Stimulated activated naive CD4-positive, alpha-beta T cell (primary cell): ENCODE measurements at regions not wholly inside any gene's neighbourhood (a gene's known extent, or its start where the extent isn't known, plus 50 kb on each side); places are given as distances from the start of the nearest gene placed in this dataset.

Experiments used
- DNase-seq, 6 experiments: peaks; one replicate each; lab custom pipeline; 2025; lab: John Stamatoyannopoulos, UW

DNA sequence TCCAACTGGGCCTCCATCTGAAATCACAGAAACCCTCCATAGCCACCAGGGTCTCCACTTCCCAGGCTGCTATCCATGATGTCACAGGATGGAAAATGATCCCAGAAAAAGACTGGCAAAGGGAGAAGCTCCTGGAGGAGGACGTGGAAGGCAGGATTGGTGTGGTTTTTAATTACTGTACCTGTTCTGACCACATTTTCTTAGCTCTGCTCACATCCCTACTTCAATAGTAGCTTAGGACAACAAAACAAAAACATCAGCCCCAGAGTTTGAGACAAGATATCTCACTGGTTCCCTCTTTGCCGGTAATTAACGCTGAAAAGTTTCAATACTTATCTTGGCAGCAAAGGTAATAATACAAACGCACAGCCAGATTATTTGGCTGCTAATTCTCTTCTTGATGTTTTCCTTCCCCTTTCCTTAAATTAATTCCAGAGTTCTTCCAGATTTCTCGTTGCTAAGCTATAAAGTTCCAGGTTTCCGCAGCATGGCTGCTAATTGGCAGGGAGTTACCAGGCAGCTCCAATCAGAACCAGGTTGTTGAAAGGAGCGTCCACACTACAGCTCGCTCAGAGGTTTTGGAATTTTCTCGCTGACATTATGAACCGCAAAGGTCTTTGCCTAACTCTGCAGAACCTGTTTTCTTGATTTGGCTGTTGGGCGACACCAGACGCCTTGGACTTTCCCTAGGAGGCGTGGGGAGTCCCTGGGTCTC, 263.4 kb downstream of the MRTFB start:
- DNase-seq, result no peak

- DNase-seq, result no peak
Measured at GRCh38 chr16:14333361-14333760, 262.2 kb downstream of the MRTFB start.

DNA sequence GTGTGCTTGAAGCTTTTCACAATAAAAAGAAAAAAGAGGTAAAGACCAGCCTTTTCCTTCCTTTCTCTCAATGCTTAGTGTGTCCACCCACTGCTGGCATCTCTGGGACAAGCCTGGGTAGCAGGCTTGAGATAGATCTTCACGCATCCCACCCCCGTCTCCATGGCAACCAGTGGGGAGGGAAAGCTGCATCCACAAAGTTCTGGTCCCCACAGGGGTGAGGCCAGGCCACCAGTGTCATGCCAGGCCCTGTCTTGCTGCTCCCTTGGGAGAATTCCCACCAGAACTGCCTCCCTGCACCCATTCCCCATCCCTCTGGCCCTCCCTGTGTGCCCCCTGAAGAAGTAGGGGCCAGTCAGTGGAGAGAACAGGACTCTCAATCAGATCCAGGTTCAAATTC, 259.9 kb downstream of the MRTFB start:
- no peak for DNase-seq

DNA sequence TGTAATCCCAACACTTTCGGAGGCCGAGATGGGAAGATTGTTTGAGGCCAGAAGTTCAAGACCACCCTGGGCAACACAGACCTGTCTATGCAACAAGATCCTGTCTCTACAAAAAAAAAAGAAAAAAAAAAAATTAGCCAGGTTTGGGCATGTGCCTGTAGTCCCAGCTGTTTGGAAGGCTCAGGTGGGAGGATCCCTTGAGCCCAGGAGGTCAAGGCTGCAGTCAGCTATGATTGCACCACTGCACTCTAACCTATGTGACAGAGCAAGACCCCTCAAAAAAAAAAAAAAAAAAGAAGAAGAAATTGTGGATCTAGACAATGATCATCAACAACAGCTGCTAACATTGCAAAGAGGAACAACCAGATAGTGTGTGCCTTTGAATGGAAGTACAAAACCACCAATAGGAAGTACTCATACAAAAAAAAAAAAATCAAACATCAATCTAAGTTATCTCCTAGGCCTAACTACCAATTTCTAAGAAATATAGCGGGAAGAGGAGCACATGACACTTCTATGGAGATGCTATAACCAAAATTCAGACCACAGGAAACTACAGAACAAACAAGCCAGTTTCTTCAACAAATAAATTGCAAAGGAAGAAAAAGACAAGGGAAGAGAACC, 258.7 kb downstream of the MRTFB start:
- no peak for DNase-seq

DNA sequence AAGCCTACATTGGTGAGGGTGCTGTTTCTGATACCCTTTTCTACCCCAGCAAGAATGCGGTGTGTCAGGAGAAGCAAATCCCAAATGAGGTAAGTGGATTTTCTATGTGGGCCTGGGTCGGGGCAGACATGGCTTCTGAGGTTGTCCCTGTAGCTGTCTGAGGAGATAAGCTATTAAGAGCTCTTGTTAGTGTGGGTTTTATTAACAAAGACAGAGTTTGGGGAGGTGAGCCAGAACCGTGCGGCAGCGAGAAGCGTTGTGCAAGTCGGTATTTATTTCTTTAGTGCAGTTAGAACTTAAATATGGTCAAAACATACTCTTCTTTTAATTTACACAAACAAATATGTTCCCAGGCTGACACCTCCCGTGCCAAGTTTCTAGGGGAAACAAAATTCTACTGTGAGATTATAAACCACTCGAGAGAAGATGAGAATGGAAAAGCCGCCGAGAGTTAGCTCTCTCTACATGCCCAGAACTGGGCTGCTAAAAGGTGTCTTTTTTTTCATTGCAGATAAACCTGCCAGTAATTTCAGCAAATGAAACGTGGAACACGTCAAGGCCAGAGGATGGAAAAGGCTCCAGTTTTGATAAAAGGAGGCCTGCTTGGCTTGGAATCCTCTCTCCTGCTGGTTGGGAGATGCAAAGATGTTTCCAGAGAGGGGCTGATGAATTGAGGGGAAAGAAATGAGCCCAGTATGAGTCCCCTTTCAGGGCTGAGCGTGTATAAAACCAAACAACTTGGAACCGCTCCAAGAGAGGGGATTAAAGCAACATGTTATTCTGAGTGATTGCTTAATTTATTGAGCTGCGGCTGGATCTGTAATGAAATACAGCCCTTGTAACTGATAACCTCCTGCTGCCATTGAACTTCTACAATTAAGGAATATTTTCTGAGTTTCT, 254.6 kb downstream of the MRTFB start:
- no peak for DNase-seq

GRCh38 chr16:14324581-14324980, 253.5 kb downstream of the MRTFB start:
- DNase-seq, result no peak

DNA sequence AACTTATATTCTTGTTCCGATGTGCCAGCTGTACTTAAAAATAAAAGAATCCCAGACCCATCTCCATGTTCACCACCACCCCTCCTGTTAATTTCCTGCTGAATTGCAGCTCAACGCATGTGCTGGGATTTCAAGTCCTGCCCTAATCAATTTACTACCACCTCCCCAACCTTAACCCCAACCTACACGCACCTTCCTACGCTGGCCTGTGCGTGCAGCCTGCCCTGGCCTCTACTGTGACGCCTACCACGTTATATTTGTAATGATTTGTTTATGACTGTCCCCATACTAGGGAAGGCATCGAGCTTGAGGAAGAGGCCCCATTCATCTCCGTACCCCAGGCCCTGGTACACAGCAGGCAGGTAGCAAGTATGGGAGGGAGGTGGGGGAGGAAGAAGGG, 251.1 kb downstream of the MRTFB start:
- DNase-seq, result no peak

DNA sequence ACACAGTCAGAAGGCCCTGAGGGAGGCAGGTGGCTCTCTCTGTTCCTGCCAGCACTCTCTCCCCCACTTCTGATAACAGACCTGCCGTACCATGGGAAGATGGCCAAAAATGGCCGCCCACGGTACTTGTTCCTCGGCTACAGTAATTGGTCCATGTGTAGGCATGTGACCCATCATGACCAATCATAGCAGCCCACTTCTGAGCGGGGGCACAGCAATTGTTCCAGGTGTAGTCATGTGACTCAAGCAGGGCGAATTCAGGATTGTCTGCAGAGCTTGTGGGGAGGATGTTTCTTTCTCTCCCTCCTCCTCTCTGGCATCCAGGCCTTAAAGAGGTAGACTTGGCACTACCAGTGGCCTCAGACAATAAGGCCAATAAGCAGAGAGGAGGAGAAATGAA, 250.4 kb downstream of the MRTFB start:
- no peak for DNase-seq

DNA sequence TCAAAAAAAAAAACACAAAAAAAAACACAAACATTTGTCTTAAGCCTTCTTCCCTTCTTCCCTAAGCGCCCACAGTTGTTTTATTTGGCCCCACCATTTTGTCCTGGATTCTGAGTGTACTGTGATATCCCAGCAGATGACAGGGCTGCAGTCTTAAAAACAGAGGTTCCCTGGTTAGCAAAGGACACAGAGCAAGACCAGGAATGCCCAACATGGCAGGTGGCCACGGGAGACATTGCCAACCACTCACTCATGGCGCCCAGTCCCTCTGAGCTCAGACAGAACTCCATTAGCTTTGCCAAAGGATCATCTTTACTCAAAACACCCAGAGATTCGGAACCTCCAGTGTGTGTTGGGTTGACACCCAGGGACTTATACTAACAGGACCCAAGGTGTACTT, 249.3 kb downstream of the MRTFB start:
- DNase-seq, result no peak
